ENCODE measurements at regions not wholly inside any gene's neighbourhood (a gene's known extent, or its start where the extent isn't known, plus 50 kb on each side); places are given as distances from the start of the nearest gene placed in this dataset.
A peak's percentile ranks its signal among the peaks of the same experiment; 100 is the strongest.

DNA sequence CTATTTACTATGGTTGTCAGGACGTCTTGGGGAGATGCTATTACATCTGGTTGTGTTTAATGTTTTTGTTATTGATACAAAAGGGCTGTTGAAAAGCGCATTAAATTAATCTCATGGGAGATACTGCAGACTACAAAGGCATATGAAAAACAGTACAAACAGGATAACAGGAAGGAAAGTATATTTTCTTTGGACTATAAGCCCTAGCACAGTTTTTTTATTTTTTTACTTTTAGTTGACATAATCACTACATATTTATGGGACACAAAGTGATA is 341.3 kb downstream of the ARL4A start:
- TF ChIP-seq, protein P1, sequence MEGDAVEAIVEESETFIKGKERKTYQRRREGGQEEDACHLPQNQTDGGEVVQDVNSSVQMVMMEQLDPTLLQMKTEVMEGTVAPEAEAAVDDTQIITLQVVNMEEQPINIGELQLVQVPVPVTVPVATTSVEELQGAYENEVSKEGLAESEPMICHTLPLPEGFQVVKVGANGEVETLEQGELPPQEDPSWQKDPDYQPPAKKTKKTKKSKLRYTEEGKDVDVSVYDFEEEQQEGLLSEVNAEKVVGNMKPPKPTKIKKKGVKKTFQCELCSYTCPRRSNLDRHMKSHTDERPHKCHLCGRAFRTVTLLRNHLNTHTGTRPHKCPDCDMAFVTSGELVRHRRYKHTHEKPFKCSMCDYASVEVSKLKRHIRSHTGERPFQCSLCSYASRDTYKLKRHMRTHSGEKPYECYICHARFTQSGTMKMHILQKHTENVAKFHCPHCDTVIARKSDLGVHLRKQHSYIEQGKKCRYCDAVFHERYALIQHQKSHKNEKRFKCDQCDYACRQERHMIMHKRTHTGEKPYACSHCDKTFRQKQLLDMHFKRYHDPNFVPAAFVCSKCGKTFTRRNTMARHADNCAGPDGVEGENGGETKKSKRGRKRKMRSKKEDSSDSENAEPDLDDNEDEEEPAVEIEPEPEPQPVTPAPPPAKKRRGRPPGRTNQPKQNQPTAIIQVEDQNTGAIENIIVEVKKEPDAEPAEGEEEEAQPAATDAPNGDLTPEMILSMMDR (IDR thresholded peaks at IDR 0.05), result no peak

DNA sequence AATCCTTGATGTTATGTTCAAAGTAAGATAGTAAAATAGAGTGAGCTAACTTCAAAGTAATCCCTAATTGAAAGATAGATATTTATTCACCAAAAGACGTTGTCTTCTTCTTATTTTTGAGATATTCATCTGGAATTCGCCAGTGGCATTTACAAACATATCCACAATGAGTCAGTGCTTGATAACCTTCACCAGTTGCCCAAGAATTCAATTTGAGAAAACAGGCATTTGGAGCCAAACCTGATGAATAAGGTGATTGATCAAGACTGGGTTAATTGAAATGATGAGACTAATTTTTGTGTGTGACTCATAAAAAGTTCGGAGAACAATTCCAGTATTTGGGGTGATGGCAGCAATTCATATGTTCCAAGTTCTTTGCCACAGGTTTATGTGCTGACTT is 344.0 kb downstream of the ARL4A start:
- TF ChIP-seq, protein P1 (IDR thresholded peaks at IDR 0.05), result no peak

DNA sequence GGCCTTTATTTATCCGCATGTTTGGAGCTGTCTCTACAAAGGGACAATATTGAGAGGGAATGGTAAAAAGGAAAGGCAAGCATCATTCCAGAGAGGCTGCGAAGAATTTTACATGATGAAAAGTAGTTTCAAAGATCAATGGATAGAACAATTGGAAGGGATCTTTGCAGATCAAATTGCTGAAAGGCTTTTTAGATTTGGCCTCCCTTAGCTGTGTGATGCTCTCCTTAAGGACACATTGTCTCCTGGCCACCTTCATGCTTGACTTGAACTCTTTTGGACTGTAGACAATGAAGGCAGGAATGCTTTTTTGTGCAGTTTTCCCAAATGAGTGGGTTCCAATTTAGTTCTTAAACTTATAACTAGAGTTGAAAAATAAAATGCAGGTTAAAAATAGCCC is 344.7 kb downstream of the ARL4A start:
- TF ChIP-seq, protein P1 (IDR thresholded peaks at IDR 0.05), result no peak

DNA sequence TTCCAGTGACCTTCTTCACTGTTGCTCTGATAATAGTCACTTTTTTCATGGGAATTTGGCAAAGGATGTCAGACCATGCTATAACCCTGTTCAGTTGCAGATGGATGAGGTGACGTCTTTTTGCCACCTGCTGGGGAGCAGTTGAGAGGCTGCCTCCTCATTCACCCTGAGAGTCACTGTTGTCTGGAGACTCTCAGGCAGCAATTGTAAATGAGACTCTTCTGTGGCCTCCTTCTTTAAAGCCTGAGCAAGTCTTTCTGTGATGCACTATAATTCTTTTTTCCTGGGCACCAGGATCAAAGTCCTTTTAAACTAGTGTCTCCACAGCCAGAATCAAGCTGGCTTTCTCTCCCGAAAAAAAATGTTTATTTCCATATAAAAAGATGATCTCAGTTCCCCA is 345.1 kb downstream of the ARL4A start:
- TF ChIP-seq, protein P1 (IDR thresholded peaks at IDR 0.05), result peak; percentile 21; the same call in 1 of the 2 replicates

DNA sequence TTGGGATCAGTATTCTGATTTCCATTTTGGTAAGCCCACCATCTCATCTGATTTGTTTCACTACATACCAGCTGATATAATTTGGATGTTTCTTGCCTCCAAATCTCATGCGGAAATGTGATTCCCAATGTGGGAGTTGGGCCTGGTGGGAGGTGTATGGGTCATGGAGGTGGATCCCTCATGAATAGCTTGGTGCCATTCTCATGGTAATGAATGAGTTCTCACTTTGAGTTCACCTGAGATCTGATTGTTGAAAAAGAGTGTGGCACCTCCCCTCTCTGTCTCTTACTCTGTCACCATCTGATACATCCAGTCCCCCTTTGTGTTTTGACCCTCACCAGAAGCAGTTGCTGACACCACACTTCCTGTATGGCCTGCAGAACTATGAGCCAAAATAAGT is 347.3 kb downstream of the ARL4A start:
- TF ChIP-seq, protein P1 (IDR thresholded peaks at IDR 0.05), result no peak

DNA sequence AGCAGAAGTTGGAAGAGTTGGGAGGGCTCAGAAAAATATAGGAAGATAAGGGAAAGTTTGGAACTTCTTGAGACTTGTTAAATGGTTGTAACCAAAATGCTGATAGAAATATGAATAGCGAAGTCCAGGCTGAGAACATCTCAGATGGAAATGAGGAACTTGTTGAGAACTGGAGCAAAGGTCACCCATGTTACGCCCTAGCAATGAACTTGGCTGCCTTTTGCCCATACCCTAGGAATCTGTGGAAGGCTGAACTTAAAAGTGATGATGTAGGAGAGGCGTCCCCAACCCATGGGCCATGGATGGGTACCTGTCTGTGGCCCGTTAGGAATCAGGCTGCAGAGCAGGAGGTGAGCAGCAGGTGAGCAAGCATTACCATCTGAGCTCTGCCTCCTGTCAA is 347.8 kb downstream of the ARL4A start:
- TF ChIP-seq, protein P1 (IDR thresholded peaks at IDR 0.05), result no peak

DNA sequence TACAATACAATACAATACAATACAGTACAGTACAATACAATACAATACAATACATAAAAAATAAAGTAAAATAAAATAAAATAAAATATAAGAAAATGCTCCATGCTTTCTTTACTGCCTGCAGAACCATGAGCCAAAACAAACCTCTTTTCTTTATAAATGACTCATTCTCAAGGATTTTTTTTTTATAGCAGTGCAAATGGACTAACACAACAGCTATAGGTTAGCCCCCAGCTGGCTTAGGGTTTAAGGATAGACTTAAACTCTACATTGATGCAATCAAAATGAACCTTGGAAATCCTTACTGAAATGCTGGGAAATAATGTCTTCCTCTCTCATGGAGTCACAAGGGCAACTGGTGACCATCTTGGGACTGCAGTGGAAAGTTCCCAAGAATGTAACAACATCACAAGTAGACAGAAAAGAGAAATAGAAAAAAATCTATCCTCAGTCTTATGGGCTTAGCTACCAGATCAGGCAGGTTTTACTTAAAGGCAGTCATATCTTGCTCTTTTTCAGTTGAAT is 348.9 kb downstream of the ARL4A start:
- TF ChIP-seq, protein P1 (IDR thresholded peaks at IDR 0.05), result no peak

DNA sequence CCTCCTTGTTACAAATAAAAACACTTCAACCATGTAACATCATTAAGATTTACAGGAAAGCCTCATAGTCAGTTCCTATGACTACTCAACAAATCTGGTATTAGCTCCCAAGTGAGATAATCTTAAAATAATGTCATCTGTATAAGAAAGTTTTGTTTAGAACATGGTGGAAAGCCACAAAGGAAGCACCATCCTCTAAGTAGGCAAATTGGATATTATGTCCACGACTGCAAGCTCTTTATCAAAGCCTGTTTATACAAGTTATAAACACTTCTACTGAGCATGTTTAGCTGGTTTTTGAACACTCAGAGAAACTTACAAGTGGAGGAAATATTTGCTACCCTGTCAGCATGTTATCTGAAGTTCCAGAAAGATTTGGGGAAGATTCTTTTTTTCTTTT is 349.8 kb downstream of the ARL4A start:
- TF ChIP-seq, protein P1 (IDR thresholded peaks at IDR 0.05), result no peak

Data from LNCAP (cell line).